ENCODE measurements at regions not wholly inside any gene's neighbourhood (a gene's known extent, or its start where the extent isn't known, plus 50 kb on each side); places are given as distances from the start of the nearest gene placed in this dataset.

DNA sequence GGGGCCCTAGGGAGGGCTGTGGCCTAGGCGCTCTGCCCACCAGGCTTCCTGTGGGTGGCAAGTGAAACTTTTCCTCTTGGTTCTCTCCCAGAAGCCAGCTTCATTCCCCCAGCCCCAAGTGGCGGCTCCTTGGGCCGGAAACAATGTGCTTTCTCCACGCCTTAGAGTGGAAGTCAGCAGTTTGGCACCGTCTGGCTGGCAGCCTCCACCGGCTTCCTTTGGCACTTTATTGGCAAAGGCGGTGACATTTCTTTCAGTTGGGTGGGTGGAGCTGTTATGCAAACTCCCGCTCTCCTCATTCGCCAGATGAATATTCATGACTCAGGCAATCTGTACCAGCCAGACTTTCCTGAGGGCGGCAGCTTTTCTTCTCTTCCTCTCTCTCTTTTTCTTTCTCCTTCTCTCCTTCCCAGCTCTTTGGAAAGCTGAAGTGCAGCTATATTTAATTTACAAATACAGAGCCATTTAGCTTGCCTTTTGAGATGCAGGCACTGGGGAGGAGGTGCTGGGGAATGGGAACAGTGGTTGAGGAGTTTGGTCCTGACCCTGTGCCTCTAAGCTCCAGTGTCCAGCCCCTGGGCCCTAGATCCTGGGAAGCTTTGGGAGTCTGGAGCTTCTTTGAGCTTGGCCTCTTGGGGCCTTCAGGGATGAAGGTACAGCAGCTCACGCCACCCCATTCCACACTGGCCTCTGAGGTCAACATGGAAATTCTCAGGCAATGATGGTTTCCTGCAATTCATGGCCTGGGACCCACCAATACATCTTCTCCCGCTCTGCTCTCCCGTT, 67.8 kb upstream of the POU3F1 start:
- TF ChIP-seq FOXP2 (optimal IDR thresholded peaks at IDR 0.05; ENCODE audit: borderline replicate concordance, extremely low read depth, extremely low read length, insufficient read depth) (no peak), POLR2AphosphoS5 (IDR thresholded peaks at IDR 0.05; ENCODE audit: low read depth, low read length) (no peak), TAF1 (IDR thresholded peaks at IDR 0.05; ENCODE audit: borderline replicate concordance, insufficient read depth, low read length) (no peak), SIN3A (IDR thresholded peaks at IDR 0.05; ENCODE audit: borderline replicate concordance, insufficient read depth, low read length) (no peak)
- TF ChIP-seq, protein P1, sequence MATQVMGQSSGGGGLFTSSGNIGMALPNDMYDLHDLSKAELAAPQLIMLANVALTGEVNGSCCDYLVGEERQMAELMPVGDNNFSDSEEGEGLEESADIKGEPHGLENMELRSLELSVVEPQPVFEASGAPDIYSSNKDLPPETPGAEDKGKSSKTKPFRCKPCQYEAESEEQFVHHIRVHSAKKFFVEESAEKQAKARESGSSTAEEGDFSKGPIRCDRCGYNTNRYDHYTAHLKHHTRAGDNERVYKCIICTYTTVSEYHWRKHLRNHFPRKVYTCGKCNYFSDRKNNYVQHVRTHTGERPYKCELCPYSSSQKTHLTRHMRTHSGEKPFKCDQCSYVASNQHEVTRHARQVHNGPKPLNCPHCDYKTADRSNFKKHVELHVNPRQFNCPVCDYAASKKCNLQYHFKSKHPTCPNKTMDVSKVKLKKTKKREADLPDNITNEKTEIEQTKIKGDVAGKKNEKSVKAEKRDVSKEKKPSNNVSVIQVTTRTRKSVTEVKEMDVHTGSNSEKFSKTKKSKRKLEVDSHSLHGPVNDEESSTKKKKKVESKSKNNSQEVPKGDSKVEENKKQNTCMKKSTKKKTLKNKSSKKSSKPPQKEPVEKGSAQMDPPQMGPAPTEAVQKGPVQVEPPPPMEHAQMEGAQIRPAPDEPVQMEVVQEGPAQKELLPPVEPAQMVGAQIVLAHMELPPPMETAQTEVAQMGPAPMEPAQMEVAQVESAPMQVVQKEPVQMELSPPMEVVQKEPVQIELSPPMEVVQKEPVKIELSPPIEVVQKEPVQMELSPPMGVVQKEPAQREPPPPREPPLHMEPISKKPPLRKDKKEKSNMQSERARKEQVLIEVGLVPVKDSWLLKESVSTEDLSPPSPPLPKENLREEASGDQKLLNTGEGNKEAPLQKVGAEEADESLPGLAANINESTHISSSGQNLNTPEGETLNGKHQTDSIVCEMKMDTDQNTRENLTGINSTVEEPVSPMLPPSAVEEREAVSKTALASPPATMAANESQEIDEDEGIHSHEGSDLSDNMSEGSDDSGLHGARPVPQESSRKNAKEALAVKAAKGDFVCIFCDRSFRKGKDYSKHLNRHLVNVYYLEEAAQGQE (IDR thresholded peaks at IDR 0.05; ENCODE audit: insufficient read depth in 1 of 2, low read depth in 2 of 2, low read length in 2 of 2) = no peak

DNA sequence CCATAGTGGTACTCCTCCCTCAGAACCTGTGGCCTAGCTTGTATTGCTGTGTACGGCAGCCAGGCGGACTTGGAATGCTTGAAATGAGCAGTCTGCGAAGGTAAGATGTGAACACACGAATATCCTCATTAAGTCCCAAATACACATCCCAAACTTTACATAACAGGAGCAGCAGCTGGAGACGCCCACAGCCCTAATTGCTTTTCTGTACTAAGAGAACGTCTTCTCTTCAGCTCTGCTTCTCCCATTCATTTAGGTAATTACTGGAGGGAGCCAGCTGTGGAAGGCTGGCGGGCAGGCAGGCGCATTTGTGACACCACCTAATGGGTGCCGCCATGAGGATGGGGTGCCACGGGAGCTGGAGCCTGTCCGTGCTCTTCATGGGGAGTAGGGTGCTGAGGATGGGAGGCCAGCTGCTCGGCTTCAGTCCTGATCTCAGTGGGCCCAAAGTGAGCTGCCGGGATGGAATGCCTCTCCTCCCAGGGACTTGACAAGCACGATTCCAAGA, 66.6 kb upstream of the POU3F1 start:
- TF ChIP-seq, protein P1 (IDR thresholded peaks at IDR 0.05; ENCODE audit: insufficient read depth in 1 of 2, low read depth in 2 of 2, low read length in 2 of 2) = no peak
- no peak for TF ChIP-seq POLR2AphosphoS5 (IDR thresholded peaks at IDR 0.05; ENCODE audit: low read depth, low read length)
- TF ChIP-seq SIN3A (IDR thresholded peaks at IDR 0.05; ENCODE audit: borderline replicate concordance, insufficient read depth, low read length) = no peak
- TF ChIP-seq FOXP2 (optimal IDR thresholded peaks at IDR 0.05; ENCODE audit: borderline replicate concordance, extremely low read depth, extremely low read length, insufficient read depth) = no peak
- no peak for TF ChIP-seq TAF1 (IDR thresholded peaks at IDR 0.05; ENCODE audit: borderline replicate concordance, insufficient read depth, low read length)

DNA sequence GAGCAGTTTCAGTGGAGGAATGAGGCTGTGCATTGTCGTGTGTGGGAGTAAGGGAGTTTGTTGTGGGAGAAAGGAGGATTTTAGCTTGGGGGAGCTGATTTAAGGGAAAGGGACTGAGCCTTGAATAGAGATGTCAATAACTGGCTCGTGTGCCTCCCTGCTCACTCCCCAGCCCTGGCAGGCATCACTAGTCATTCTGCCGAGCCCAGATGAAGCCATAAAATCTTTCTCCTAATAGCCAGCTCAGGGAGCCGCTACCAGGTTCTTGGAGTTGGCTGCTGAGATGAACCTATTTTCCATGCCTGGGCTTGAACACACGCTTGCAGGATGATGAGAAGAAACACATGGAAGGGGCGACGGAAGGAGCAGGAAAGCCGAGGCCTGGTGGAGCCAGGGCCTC, 65.0 kb upstream of the POU3F1 start:
- TF ChIP-seq, protein P1 (IDR thresholded peaks at IDR 0.05; ENCODE audit: insufficient read depth in 1 of 2, low read depth in 2 of 2, low read length in 2 of 2) = no peak
- no peak for TF ChIP-seq SIN3A (IDR thresholded peaks at IDR 0.05; ENCODE audit: borderline replicate concordance, insufficient read depth, low read length)

DNA sequence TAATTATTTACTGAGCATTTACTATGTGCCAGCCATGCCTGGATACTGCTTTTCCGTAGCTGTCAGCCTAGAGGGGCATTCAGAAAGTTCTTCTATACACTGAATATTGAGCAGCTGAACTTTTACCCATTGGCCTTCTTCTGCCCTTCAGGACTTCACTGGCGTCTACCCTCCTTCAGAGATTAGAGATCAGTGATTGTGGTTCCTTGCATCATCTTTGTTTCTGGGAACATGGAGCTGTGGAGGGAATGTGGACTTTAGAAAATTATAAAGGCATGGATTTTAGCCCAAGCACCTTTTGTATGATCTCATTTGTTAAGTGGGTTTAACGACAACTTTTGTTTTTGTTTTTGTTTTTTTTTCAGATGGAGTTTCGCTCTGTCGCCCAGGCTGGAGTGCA, 58.7 kb upstream of the POU3F1 start:
- TF ChIP-seq, protein P1 (IDR thresholded peaks at IDR 0.05; ENCODE audit: insufficient read depth in 1 of 2, low read depth in 2 of 2, low read length in 2 of 2) = no peak
- TF ChIP-seq TAF1 (IDR thresholded peaks at IDR 0.05; ENCODE audit: borderline replicate concordance, insufficient read depth, low read length) (no peak), POLR2AphosphoS5 (IDR thresholded peaks at IDR 0.05; ENCODE audit: low read depth, low read length) (no peak), FOXP2 (optimal IDR thresholded peaks at IDR 0.05; ENCODE audit: borderline replicate concordance, extremely low read depth, extremely low read length, insufficient read depth) (no peak), SIN3A (IDR thresholded peaks at IDR 0.05; ENCODE audit: borderline replicate concordance, insufficient read depth, low read length) (no peak)

Measured in PFSK-1 (cell line).